ENCODE measurements at regions not wholly inside any gene's neighbourhood (a gene's known extent, or its start where the extent isn't known, plus 50 kb on each side); places are given as distances from the start of the nearest gene placed in this dataset.

- no peak for DNase-seq
Measured at GRCh38 chr15:85890620-85890980, 95.9 kb upstream of the KLHL25 start.

GRCh38 chr15:85891470-85891869 lies 96.7 kb upstream of the KLHL25 start:
- DNase-seq, result no peak

- DNase-seq, result no peak
Measured at GRCh38 chr15:85892232-85892631, 97.5 kb upstream of the KLHL25 start.

- DNase-seq, result no peak
Measured at GRCh38 chr15:85897207-85897894, 102.6 kb upstream of the KLHL25 start.

- DNase-seq, result no peak
Measured at GRCh38 chr15:85897895-85898717, 103.4 kb upstream of the KLHL25 start.

- no peak for DNase-seq
Measured at GRCh38 chr15:85899927-85900326, 105.2 kb upstream of the KLHL25 start.

- DNase-seq, result no peak
Measured at GRCh38 chr15:85905751-85906450, 111.2 kb upstream of the KLHL25 start.

GRCh38 chr15:85906640-85907039 lies 111.9 kb upstream of the KLHL25 start:
- no peak for DNase-seq

- DNase-seq, result no peak
Measured at GRCh38 chr15:85910834-85911233, 116.1 kb upstream of the KLHL25 start.

GRCh38 chr15:85913461-85913860 lies 118.7 kb upstream of the KLHL25 start:
- no peak for DNase-seq

GRCh38 chr15:85920956-85921355 lies 126.2 kb upstream of the KLHL25 start:
- no peak for DNase-seq

GRCh38 chr15:85924088-85924487 lies 129.4 kb upstream of the KLHL25 start:
- no peak for DNase-seq

- DNase-seq, result no peak
Measured at GRCh38 chr15:85925649-85926237, 131.0 kb upstream of the KLHL25 start.

- no peak for DNase-seq
Measured at GRCh38 chr15:85926834-85927233, 132.1 kb upstream of the KLHL25 start.

GRCh38 chr15:85927931-85928537 lies 133.3 kb upstream of the KLHL25 start:
- DNase-seq, result no peak

- no peak for DNase-seq
Measured at GRCh38 chr15:85929786-85930185, 135.1 kb upstream of the KLHL25 start.

GRCh38 chr15:85932391-85932790 lies 137.7 kb upstream of the KLHL25 start:
- no peak for DNase-seq

GRCh38 chr15:85934691-85935090 lies 140.0 kb upstream of the KLHL25 start:
- no peak for DNase-seq

GRCh38 chr15:85935182-85935581 lies 140.5 kb upstream of the KLHL25 start:
- no peak for DNase-seq

GRCh38 chr15:85937661-85938060 lies 142.0 kb upstream of the AGBL1 start:
- no peak for DNase-seq

GRCh38 chr15:85941186-85941855 lies 138.3 kb upstream of the AGBL1 start:
- no peak for DNase-seq

GRCh38 chr15:85942632-85943031 lies 137.0 kb upstream of the AGBL1 start:
- DNase-seq, result no peak

Data from T-helper 9 cell (primary cell).